ENCODE measurements at regions not wholly inside any gene's neighbourhood (a gene's known extent, or its start where the extent isn't known, plus 50 kb on each side); places are given as distances from the start of the nearest gene placed in this dataset.

- no peak overlapping the region for H3K27ac ChIP-seq (ENCODE audit: insufficient read depth, low read length, poor library complexity, severe bottlenecking)
- H3K4me3 ChIP-seq (ENCODE audit: low read depth, low read length) = no peak overlapping the region
- ATAC-seq (ENCODE audit: low read depth in 2 of 2) = no peak
- no peaks in the 10 kb centered on the region for H3K4me1 ChIP-seq (ENCODE audit: control insufficient read depth, insufficient read depth, low read length, poor library complexity, severe bottlenecking)
- Mint-ChIP-seq H3K27ac (no peak overlapping the region), H3K27me3 (no peaks in the 10 kb centered on the region), H3K36me3 (no peaks in the 10 kb centered on the region), H3K4me3 (no peak overlapping the region), H3K4me1 (no peaks in the 10 kb centered on the region), H3K9me3 (peaks cover 0 to 4% (median 0%) of the 10 kb centered on the region in 7 donors)
- H3K27me3 ChIP-seq (ENCODE audit: control insufficient read depth, insufficient read depth, low read length) = no peaks in the 10 kb centered on the region
- no peak for DNase-seq
- no peaks in the 10 kb centered on the region for H3K36me3 ChIP-seq (ENCODE audit: control insufficient read depth, insufficient read depth, low read length)
- H3K9me3 ChIP-seq (ENCODE audit: control insufficient read depth in 2 of 2, low read length in 2 of 2) = no peaks in the 10 kb centered on the region
Measured at GRCh38 chr2:149986861-149987260, 399.3 kb upstream of the MMADHC start.

GRCh38 chr2:149984311-149984710, 396.7 kb upstream of the MMADHC start:
- Histone ChIP-seq H3K36me3 (ENCODE audit: control insufficient read depth, insufficient read depth, low read length) (no peaks in the 10 kb centered on the region), H3K9me3 (ENCODE audit: control insufficient read depth in 2 of 2, low read length in 2 of 2) (no peaks in the 10 kb centered on the region), H3K4me1 (ENCODE audit: control insufficient read depth, insufficient read depth, low read length, poor library complexity, severe bottlenecking) (no peaks in the 10 kb centered on the region), H3K27ac (ENCODE audit: insufficient read depth, low read length, poor library complexity, severe bottlenecking) (no peak overlapping the region), H3K27me3 (ENCODE audit: control insufficient read depth, insufficient read depth, low read length) (no peaks in the 10 kb centered on the region), H3K4me3 (ENCODE audit: low read depth, low read length) (no peak overlapping the region)
- Mint-ChIP-seq H3K27ac (no peak overlapping the region), H3K4me3 (no peak overlapping the region), H3K4me1 (no peaks in the 10 kb centered on the region), H3K27me3 (no peaks in the 10 kb centered on the region), H3K9me3 (peaks cover 0 to 6% (median 2%) of the 10 kb centered on the region in 7 donors), H3K36me3 (no peaks in the 10 kb centered on the region)
- no peak for DNase-seq
- ATAC-seq (ENCODE audit: low read depth in 2 of 2) = no peak

GRCh38 chr2:149972066-149972465, 384.5 kb upstream of the MMADHC start:
- Mint-ChIP-seq H3K27me3 (no peaks in the 10 kb centered on the region), H3K9me3 (peaks cover 0 to 17% (median 4%) of the 10 kb centered on the region in 7 donors), H3K27ac (no peak overlapping the region), H3K36me3 (no peaks in the 10 kb centered on the region), H3K4me3 (no peak overlapping the region), H3K4me1 (no peaks in the 10 kb centered on the region)
- DNase-seq = no peak
- ATAC-seq (ENCODE audit: low read depth in 2 of 2) = no peak
- no peak overlapping the region for H3K27ac ChIP-seq (ENCODE audit: insufficient read depth, low read length, poor library complexity, severe bottlenecking)
- H3K36me3 ChIP-seq (ENCODE audit: control insufficient read depth, insufficient read depth, low read length) = no peaks in the 10 kb centered on the region
- H3K27me3 ChIP-seq (ENCODE audit: control insufficient read depth, insufficient read depth, low read length) = no peaks in the 10 kb centered on the region
- no peaks in the 10 kb centered on the region for H3K9me3 ChIP-seq (ENCODE audit: control insufficient read depth in 2 of 2, low read length in 2 of 2)
- H3K4me3 ChIP-seq (ENCODE audit: low read depth, low read length) = no peak overlapping the region
- H3K4me1 ChIP-seq (ENCODE audit: control insufficient read depth, insufficient read depth, low read length, poor library complexity, severe bottlenecking) = no peaks in the 10 kb centered on the region

GRCh38 chr2:149954981-149955600, 367.5 kb upstream of the MMADHC start:
- H3K27ac ChIP-seq (ENCODE audit: insufficient read depth, low read length, poor library complexity, severe bottlenecking) = no peak overlapping the region
- H3K9me3 ChIP-seq (ENCODE audit: control insufficient read depth in 2 of 2, low read length in 2 of 2) = no peaks in the 10 kb centered on the region
- Mint-ChIP-seq H3K27ac (no peak overlapping the region), H3K4me3 (no peak overlapping the region), H3K27me3 (no peaks in the 10 kb centered on the region), H3K9me3 (peaks cover 3 to 11% (median 9%) of the 10 kb centered on the region in 7 donors), H3K4me1 (no peaks in the 10 kb centered on the region), H3K36me3 (no peaks in the 10 kb centered on the region)
- ATAC-seq (ENCODE audit: low read depth in 2 of 2) (no peak), DNase-seq (no peak)
- H3K27me3 ChIP-seq (ENCODE audit: control insufficient read depth, insufficient read depth, low read length) = no peaks in the 10 kb centered on the region
- no peaks in the 10 kb centered on the region for H3K36me3 ChIP-seq (ENCODE audit: control insufficient read depth, insufficient read depth, low read length)
- no peak overlapping the region for H3K4me3 ChIP-seq (ENCODE audit: low read depth, low read length)
- H3K4me1 ChIP-seq (ENCODE audit: control insufficient read depth, insufficient read depth, low read length, poor library complexity, severe bottlenecking) = no peaks in the 10 kb centered on the region

GRCh38 chr2:149953627-149954026, 366.1 kb upstream of the MMADHC start:
- Mint-ChIP-seq H3K27me3 (no peaks in the 10 kb centered on the region), H3K36me3 (no peaks in the 10 kb centered on the region), H3K4me1 (no peaks in the 10 kb centered on the region), H3K27ac (no peak overlapping the region), H3K9me3 (peaks cover 2 to 11% (median 9%) of the 10 kb centered on the region in 7 donors), H3K4me3 (no peak overlapping the region)
- H3K9me3 ChIP-seq (ENCODE audit: control insufficient read depth in 2 of 2, low read length in 2 of 2) = no peaks in the 10 kb centered on the region
- H3K36me3 ChIP-seq (ENCODE audit: control insufficient read depth, insufficient read depth, low read length) = no peaks in the 10 kb centered on the region
- no peak overlapping the region for H3K27ac ChIP-seq (ENCODE audit: insufficient read depth, low read length, poor library complexity, severe bottlenecking)
- no peak for DNase-seq
- H3K4me3 ChIP-seq (ENCODE audit: low read depth, low read length) = no peak overlapping the region
- no peaks in the 10 kb centered on the region for H3K4me1 ChIP-seq (ENCODE audit: control insufficient read depth, insufficient read depth, low read length, poor library complexity, severe bottlenecking)
- H3K27me3 ChIP-seq (ENCODE audit: control insufficient read depth, insufficient read depth, low read length) = no peaks in the 10 kb centered on the region
- ATAC-seq (ENCODE audit: low read depth in 2 of 2) = no peak

GRCh38 chr2:149931486-149931885, 343.9 kb upstream of the MMADHC start:
- no peaks in the 10 kb centered on the region for H3K4me1 ChIP-seq (ENCODE audit: control insufficient read depth, insufficient read depth, low read length, poor library complexity, severe bottlenecking)
- DNase-seq (no peak), ATAC-seq (ENCODE audit: low read depth in 2 of 2) (no peak)
- H3K27ac ChIP-seq (ENCODE audit: insufficient read depth, low read length, poor library complexity, severe bottlenecking) = no peak overlapping the region
- Mint-ChIP-seq H3K27ac (no peak overlapping the region), H3K4me1 (no peaks in the 10 kb centered on the region), H3K36me3 (no peaks in the 10 kb centered on the region), H3K4me3 (no peak overlapping the region), H3K27me3 (no peaks in the 10 kb centered on the region), H3K9me3 (peaks cover 0 to 18% (median 3%) of the 10 kb centered on the region in 7 donors)
- H3K9me3 ChIP-seq (ENCODE audit: control insufficient read depth in 2 of 2, low read length in 2 of 2) = no peaks in the 10 kb centered on the region
- H3K27me3 ChIP-seq (ENCODE audit: control insufficient read depth, insufficient read depth, low read length) = no peaks in the 10 kb centered on the region
- no peaks in the 10 kb centered on the region for H3K36me3 ChIP-seq (ENCODE audit: control insufficient read depth, insufficient read depth, low read length)
- H3K4me3 ChIP-seq (ENCODE audit: low read depth, low read length) = no peak overlapping the region

GRCh38 chr2:149928011-149928410, 340.4 kb upstream of the MMADHC start:
- H3K4me1 Mint-ChIP-seq = no peaks in the 10 kb centered on the region
- no peaks in the 10 kb centered on the region for H3K36me3 Mint-ChIP-seq
- H3K4me3 Mint-ChIP-seq = no peak overlapping the region
- peaks cover 0 to 13% (median 3%) of the 10 kb centered on the region in 7 donors for H3K9me3 Mint-ChIP-seq
- ATAC-seq (ENCODE audit: low read depth in 2 of 2) = no peak
- DNase-seq = no peak
- Histone ChIP-seq H3K27me3 (ENCODE audit: control insufficient read depth, insufficient read depth, low read length) (no peaks in the 10 kb centered on the region), H3K9me3 (ENCODE audit: control insufficient read depth in 2 of 2, low read length in 2 of 2) (no peaks in the 10 kb centered on the region), H3K36me3 (ENCODE audit: control insufficient read depth, insufficient read depth, low read length) (no peaks in the 10 kb centered on the region), H3K4me1 (ENCODE audit: control insufficient read depth, insufficient read depth, low read length, poor library complexity, severe bottlenecking) (no peaks in the 10 kb centered on the region), H3K4me3 (ENCODE audit: low read depth, low read length) (no peak overlapping the region), H3K27ac (ENCODE audit: insufficient read depth, low read length, poor library complexity, severe bottlenecking) (no peak overlapping the region)
- no peaks in the 10 kb centered on the region for H3K27me3 Mint-ChIP-seq
- no peak overlapping the region for H3K27ac Mint-ChIP-seq

GRCh38 chr2:149926149-149926548, 338.6 kb upstream of the MMADHC start:
- DNase-seq (no peak), ATAC-seq (ENCODE audit: low read depth in 2 of 2) (no peak)
- Mint-ChIP-seq H3K4me3 (no peak overlapping the region), H3K27ac (no peak overlapping the region), H3K36me3 (no peaks in the 10 kb centered on the region), H3K9me3 (peaks cover 0 to 13% (median 4%) of the 10 kb centered on the region in 7 donors), H3K27me3 (no peaks in the 10 kb centered on the region), H3K4me1 (no peaks in the 10 kb centered on the region)
- Histone ChIP-seq H3K27me3 (ENCODE audit: control insufficient read depth, insufficient read depth, low read length) (no peaks in the 10 kb centered on the region), H3K4me3 (ENCODE audit: low read depth, low read length) (no peak overlapping the region), H3K36me3 (ENCODE audit: control insufficient read depth, insufficient read depth, low read length) (no peaks in the 10 kb centered on the region), H3K4me1 (ENCODE audit: control insufficient read depth, insufficient read depth, low read length, poor library complexity, severe bottlenecking) (no peaks in the 10 kb centered on the region), H3K9me3 (ENCODE audit: control insufficient read depth in 2 of 2, low read length in 2 of 2) (no peaks in the 10 kb centered on the region), H3K27ac (ENCODE audit: insufficient read depth, low read length, poor library complexity, severe bottlenecking) (no peak overlapping the region)
